Ovary (tissue), 3 donors: ENCODE measurements at regions not wholly inside any gene's neighbourhood (a gene's known extent, or its start where the extent isn't known, plus 50 kb on each side); places are given as distances from the start of the nearest gene placed in this dataset.

ENCODE experiments used
- CTCF ChIP-seq, 3 donors: fragments of 450-650 bp in 2 of 3; fragments of 200-600 bp in 1 of 3; IDR thresholded peaks; one replicate each; pipeline versions ENCODE4 v1.5.1 to v1.8.0; 2016 to 2022; ENCODE audit warnings: antibody characterized with exemption in 3 of 3, mild to moderate bottlenecking in 1 of 3
- EP300 ChIP-seq: sonication (generic); formaldehyde crosslinking; IDR thresholded peaks from one replicate; pipeline ENCODE4 v1.6.1; 2017; ENCODE audit warnings: antibody characterized with exemption
- POLR2A ChIP-seq: fragments of 450-650 bp; IDR thresholded peaks from one replicate; pipeline ENCODE4 v1.6.1; 2017; ENCODE audit warnings: antibody characterized with exemption, mild to moderate bottlenecking, moderate library complexity
- donor health status: DM: no; HTN: no; CAD: no.

GRCh38 chr4:14918336-14918735 is 83.9 kb upstream of the CPEB2 start:
- TF ChIP-seq POLR2A: no peak
- TF ChIP-seq CTCF (IDR thresholded peaks at IDR 0.05): no peak
- TF ChIP-seq EP300: no peak
